HG03460 (cell line): ENCODE measurements at regions not wholly inside any gene's neighbourhood (a gene's known extent, or its start where the extent isn't known, plus 50 kb on each side); places are given as distances from the start of the nearest gene placed in this dataset.

Source experiments
- ATAC-seq: cut with Tn5 transposase; IDR thresholded peaks from one replicate; pipeline ENCODE4 v1.9.1; 2021; ENCODE audit not compliant: unreplicated experiment

DNA sequence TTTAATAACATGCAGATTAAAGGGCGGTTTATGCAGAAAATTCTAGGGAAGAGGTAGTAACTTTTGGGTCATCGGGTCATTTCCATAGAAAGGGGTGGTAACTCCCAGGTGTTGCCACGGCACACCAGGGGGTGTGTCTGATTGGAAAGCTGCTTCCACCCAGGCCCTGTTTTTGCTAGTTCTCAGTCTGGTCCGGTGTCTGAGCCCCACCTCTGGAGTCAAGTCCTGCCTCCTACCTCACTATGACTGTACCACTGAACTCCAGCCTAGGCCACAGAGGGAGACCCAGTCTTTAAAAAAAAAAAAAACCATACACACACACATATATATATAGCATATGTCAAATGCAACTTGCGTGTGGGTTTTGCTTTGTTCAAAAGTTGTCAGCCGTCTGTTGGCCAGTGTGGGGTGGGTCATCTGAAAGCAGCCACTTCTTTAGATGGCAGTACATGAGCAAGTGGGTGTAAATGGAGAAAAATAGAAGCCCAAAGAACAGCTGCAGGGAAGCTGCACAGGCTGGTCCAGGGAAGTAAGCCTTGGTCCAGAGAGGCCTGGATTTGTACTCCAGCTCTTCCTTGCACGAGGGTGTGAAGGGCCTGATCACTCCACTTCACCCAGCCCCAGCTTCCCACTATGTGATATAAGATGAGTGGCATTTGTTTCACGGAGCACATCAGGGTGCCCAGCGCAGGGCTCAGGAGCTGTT lies 110.7 kb upstream of the SPRY4 start:
- ATAC-seq: no peak

DNA sequence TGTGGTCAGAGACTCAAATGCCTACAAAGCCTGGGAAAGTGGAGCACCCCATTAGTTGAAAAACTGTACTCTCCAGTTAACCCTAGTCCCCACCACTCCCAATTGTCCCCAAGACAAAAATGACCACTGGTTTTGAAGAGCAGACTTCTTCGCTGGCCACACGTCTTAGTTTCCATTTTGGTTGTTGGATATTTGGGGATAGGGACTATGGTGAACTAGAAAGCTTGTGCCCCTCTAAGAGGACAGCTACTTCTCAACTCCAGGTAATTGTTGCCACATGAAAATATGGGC lies 109.4 kb upstream of the SPRY4 start:
- ATAC-seq: no peak

DNA sequence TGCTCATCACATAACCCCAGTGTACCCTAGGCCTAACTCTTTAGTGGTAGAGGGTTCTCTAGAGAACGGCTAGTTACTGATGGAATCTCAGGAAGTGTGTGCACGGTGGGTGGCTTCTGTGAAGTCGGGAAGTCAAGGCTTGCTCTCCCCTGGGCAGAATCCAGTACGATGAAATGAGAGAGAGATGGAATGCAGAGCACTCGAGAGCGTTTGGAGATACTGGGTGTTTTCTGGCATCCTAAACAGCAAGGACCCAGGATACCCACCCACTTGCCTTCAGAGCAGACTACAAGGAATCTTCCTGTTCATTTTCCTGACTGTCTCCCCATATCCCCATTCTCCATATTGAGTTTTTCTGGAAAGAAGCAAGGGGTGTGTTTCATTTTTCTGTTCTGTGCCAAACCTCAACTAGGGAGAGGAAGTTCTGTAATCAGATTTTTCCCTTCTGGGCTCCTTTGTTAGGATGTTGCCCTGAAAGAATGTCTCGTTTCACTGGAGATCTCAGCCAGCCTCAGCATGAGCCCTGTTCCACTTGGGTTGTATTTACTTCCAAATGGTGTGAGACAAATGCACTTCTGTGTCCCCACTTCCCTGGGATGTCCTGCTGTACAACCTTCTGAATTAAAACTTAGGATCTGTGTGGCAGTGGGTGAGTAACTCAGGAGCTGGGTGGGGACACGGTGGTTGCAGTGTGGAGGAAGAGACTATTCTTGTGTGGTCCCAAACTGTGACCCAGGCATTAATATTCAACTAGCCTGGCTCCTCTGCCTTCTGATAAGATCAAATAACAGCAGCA lies 108.9 kb upstream of the SPRY4 start:
- ATAC-seq: no peak

GRCh38 chr5:142432961-142433360 lies 108.1 kb upstream of the SPRY4 start:
- ATAC-seq: no peak

- peak; percentile 84 for ATAC-seq
Observed at GRCh38 chr5:142432369-142432863, 107.6 kb upstream of the SPRY4 start.

- ATAC-seq: no peak
Observed at GRCh38 chr5:142428773-142429473, 104.1 kb upstream of the SPRY4 start.

DNA sequence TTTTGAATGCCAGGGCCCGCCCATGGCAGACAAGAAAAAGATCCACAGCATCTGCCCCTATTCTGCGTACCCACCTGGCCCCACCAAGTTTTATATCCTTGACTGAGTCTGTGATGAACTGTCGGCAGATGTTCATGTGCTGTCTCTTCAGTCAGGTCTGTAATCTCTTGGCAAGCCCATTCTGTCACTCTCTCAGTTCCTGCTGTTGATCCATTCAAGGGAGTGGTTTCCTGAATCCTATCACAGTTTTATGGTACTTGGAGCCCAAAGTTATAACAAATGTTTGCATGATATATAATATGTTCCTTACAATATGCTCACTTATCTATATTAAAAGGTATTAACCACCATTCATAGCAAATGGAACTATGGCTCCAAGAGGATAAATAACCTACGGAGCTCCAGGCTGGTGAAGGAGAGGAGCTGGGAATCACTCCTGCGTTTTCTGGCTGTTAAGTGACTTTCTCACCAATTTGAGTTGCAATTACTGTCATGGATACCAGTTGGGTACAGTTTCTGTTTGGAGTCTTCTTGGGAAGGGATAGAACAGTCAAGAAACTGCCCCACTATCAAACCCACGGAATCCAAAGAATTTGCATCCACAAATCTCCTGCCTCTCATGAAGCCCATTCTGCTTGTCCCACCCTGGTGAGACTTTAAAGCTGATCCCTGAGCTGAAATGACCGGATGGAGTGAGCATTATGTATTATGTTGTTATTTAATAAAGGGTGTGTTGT lies 103.4 kb upstream of the SPRY4 start:
- ATAC-seq: no peak

DNA sequence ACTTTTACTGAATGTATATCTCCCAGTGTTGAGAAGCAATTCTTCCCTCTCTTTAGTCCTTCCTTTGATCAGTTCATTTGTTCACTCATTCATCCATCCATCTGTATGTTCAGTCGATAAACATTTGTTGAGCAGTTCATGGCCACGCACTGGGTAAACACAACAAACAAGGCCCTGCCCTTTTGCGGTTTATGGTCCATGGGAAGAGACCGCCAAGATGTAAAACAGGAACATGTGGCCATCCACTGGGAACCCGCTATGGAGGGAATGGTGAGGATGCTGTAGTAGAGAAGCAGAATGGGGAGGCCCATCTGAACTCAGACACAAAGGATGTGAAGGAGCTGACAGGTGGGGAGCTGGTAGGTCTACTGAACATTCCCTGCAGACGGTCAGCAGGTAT lies 102.7 kb upstream of the SPRY4 start:
- no peak for ATAC-seq

DNA sequence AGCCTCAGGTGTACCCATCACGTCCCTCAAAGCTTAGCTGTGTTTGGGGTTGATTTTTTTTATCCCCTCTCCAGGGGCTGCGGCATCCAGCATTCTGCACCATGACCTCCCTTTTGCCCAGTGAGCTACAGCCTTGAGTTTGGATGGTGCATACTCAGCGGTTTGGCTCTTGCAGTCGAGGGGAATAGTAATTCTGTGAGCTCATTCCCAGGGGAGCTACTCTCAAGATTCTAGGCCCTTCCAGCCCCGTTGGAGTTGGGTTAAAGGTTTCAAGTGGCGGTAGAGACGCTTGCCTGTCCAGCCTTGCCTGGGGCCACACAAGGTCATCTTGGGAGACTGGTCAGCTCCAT lies 102.2 kb upstream of the SPRY4 start:
- ATAC-seq: no peak

DNA sequence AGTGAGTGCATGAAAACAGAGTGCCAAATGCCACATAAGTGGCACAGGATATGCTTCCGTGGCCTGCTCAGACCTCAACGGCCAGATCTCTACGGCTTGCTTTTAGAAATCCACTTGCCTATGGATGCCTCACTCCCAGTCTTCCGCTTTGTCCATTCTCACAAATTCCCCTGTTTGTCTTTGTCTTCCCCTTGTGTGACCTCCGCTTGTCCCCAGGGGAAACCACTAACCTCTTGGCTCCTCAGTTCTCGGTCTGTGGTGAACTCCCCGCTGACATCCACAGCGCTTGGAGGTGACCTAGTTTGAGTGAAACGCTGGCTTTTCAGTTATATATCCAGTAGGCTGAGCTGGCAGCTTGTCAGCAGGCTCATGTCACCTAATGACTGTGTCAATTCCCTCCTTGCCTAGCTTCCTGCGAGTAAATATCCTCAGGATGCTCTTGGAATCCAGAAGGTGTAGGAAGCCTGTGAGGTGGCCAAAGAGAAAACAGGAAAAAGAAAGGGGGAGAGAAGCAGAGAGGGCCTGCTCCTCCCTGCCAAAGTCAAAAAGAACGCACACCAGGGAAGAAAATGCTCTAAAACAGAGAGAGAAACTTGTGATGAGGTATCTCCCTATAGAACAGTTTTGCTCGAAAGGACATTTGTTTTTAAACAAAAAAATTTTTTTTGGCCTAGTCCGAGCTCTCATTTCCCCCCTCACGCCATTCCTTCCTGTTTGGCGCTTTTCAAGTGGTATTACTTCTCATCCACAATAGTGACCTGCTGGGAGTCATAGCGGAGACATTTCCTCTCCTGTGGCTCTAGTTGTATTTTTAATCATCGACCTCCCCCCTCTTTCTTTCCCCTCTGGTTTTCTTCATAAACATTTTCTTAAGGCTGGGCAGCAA lies 101.6 kb upstream of the SPRY4 start:
- no peak for ATAC-seq

DNA sequence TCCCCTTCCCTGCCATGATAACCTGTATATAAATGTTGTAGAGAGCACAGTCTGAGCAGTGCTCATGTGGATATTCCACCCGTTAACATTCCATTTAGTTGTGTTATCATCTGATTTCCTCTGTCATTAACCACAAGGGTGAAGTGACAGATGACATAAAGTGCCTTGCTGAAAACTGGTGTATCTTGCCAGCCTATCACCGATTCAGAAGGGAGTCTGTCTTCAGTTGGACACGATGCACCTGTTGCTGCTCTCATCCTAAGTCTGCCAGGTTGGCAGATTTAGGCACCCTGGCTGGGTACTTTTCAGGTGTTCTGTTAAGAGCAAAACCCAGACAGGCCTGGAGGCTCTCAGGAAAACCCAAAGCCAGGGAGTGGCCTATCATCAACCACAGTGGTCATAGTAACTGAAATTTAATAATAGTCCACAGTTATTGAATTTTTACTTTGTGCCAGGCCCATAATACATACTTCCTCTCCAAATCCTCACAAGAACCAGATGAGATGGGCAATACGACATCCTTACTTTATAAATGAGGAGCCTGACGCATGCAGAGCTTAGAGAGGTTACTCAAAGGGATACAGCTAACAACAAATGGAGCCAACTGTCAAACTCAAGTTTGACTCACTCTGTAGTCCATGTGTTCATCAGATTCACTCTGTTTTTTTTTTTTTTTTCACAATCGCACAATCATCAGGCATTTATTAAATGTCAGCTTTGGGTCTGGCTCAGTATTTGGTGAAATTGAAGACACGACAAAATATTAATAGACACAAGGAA lies 100.7 kb upstream of the SPRY4 start:
- ATAC-seq: no peak

GRCh38 chr5:142422429-142422828 lies 97.6 kb upstream of the SPRY4 start:
- no peak for ATAC-seq

DNA sequence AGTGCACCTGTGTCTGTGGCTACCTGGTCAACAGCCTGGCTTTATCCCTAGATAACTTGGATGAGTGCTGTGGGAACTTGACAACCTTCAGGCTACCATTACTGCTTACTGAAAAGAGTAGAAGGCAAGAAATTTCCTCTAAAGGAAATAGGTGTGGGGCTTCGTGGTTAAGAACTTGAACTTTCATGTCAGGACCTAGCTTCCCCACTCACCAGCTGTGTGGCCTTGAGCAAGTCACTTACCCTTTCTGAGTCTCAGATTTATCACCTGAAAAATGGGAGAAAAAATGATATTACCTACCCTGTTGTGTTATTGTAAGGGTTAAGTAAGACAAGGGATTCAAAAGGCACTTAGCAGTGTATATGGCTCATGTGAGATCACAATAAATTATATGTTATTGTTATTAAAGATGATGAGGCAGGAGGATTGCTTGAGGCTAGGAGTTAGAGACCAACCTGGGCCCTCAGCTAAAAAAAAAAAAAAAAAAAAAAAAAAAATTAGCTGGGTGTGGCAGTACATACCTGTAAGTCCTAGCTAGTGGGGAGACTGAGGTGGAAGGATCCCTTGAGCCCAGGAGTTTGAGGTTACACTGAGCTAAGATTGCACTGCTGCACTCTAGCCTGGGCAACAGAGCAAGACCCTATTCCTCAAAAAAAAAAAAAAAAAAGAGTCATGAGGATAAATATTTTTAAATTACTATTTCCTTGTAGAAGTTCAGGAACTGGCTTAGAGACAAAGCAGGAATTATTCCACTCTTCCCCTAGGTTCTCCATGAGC lies 97.0 kb upstream of the SPRY4 start:
- no peak for ATAC-seq

GRCh38 chr5:142421228-142421617 lies 96.4 kb upstream of the SPRY4 start:
- ATAC-seq: no peak

DNA sequence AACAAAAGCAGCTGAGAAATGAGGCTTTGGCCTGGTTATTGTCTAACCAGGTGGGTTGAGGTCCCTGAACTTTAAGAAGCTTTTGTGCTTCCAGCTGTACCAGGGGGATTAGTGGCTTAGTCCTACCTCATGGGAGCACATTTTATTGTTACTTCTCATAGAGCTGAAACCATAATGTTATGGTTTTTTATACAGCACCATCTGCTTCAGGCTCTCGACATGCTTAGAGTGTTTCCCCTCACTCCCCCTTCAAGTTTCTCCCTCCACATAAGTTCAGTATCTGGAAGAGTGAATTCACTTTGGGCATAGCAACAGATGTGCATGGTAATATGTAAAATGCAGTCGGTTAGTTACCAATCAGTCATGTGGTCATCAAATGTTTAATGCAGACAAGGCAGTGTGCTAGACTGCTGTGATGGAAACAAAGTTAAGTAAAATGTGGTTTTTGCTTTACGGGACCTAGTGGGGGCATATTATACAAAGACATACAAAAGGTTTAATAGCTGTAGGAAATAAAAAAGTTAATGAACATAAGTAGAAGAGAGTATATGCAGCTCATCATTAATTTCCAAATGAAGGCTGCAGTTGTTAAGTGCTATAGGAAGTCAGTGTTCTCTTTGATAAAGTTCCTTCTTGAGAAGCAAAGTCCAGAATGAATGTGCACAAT lies 95.9 kb upstream of the SPRY4 start:
- ATAC-seq: peak; percentile 26

- no peak for ATAC-seq
Observed at GRCh38 chr5:142412581-142412980, 87.8 kb upstream of the SPRY4 start.

DNA sequence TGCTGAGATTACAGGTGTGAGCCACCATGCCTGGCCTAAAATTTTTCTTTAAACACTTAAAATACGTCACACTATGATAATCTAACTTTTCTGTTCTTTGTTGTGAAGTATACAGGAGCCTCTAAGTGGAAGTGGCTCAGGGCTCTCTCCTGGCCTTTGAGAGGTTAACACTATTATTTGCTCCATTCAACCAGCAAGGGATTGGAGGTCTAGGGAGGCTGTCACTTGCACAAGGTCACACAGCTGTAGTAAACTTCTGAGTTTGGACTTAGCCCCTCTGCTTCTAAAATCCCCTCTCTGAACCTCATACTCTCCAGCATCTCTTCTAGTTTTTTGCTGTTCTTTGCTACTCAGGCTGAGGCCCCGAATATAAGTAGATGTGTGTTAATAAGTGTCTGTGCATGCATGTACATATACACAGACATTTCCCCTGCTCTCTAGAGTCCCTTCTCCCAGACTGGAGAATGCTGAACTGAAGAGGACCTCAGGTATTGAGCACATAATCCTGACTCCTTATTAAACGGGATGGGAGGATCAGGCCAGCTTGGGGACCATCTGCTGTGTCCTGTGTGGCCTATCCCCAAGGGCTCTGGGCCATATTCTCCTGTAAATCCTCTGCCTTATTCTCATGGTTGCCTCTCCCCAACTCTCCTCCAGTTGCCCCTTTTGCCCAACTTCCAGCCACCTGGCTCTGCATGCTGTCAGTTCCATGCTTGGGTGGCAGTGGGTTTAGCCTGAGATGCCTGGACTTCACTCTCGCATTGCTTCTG lies 87.0 kb upstream of the SPRY4 start:
- ATAC-seq: no peak

- ATAC-seq: no peak
Observed at GRCh38 chr5:142411103-142411502, 86.3 kb upstream of the SPRY4 start.
